ENCODE measurements at regions not wholly inside any gene's neighbourhood (a gene's known extent, or its start where the extent isn't known, plus 50 kb on each side); places are given as distances from the start of the nearest gene placed in this dataset.

DNA sequence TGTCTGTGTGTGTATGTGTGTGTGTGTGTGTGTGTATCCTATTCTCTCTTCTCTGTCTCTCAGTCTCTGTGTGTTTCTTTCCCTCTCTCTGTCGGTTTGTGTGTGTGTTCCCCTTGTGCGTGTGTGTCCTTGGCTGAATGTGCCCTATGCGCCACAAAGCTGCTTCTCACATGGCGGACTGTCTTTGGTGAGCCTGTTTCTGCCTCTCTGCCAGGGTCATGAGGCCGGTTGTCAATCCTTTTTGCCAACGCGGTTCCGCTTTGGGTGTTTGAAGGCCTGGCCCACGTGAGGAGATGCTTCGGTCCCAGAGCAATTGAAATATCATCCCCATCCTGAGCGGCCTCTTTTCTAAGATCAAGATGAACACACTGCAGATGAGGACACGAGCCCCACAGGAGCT, 476.0 kb downstream of the SPATA31A7 start:
- peaks cover 2% of the 10 kb centered on the region for H3K36me3 Mint-ChIP-seq (ENCODE audit: low read depth)
- H3K4me3 Mint-ChIP-seq, result no peak overlapping the region
- H3K36me3 ChIP-seq (ENCODE audit: control insufficient read depth, insufficient read depth, low read length), result no peaks in the 10 kb centered on the region
- no peak for DNase-seq
- H3K9me3 Mint-ChIP-seq, result peaks cover 63% of the 10 kb centered on the region
- 84 to 88% methylated on average over 12 of the region's 12 CpGs for WGBS, 2 experiments (ENCODE audit: insufficient coverage in 1 of 2, insufficient read length in 1 of 2)
- no peak overlapping the region for H3K4me3 ChIP-seq (ENCODE audit: low read length)
- H3K4me1 Mint-ChIP-seq, result no peaks in the 10 kb centered on the region
- H3K9ac ChIP-seq (ENCODE audit: extremely low read depth, low read length, poor library complexity, severe bottlenecking), result no peak overlapping the region
- H3K4me1 ChIP-seq (ENCODE audit: control insufficient read depth, insufficient read depth, low read length), result no peaks in the 10 kb centered on the region
- TF ChIP-seq, protein P1, sequence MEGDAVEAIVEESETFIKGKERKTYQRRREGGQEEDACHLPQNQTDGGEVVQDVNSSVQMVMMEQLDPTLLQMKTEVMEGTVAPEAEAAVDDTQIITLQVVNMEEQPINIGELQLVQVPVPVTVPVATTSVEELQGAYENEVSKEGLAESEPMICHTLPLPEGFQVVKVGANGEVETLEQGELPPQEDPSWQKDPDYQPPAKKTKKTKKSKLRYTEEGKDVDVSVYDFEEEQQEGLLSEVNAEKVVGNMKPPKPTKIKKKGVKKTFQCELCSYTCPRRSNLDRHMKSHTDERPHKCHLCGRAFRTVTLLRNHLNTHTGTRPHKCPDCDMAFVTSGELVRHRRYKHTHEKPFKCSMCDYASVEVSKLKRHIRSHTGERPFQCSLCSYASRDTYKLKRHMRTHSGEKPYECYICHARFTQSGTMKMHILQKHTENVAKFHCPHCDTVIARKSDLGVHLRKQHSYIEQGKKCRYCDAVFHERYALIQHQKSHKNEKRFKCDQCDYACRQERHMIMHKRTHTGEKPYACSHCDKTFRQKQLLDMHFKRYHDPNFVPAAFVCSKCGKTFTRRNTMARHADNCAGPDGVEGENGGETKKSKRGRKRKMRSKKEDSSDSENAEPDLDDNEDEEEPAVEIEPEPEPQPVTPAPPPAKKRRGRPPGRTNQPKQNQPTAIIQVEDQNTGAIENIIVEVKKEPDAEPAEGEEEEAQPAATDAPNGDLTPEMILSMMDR (conservative IDR thresholded peaks at IDR 0.05), result no peak
- peaks cover 13% of the 10 kb centered on the region for H3K9me3 ChIP-seq (ENCODE audit: control insufficient read depth, low read length)
- H3K27me3 ChIP-seq (ENCODE audit: control insufficient read depth, insufficient read depth, low read length, poor library complexity, severe bottlenecking), result no peaks in the 10 kb centered on the region
- H3K27ac ChIP-seq (ENCODE audit: low read depth, low read length), result no peak overlapping the region
- no peak overlapping the region for H3K27ac Mint-ChIP-seq
- no peaks in the 10 kb centered on the region for H3K27me3 Mint-ChIP-seq (ENCODE audit: insufficient read depth)

DNA sequence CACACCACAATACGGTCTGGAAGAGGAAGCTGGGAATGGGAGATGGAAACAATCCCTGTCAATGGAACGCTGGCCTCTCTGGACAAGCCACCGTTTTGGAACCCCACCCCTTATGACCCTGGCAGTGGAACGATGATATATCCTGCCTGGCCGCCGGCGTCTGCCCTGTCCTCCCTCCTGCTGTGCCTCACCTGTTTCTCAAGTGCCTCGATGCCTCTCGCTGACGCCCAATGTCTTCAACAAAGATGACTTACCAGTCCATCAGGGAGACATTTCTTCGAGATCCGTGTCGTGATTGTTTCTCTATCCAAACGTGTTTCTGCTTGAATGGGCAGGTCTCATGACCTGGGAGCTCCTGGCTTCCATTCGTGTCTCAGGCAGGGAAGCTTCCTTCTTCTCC, 476.5 kb downstream of the SPATA31A7 start:
- TF ChIP-seq, protein P1 (conservative IDR thresholded peaks at IDR 0.05), result no peak
- H3K4me1 ChIP-seq (ENCODE audit: control insufficient read depth, insufficient read depth, low read length), result no peaks in the 10 kb centered on the region
- no peak overlapping the region for H3K4me3 Mint-ChIP-seq
- H3K27ac Mint-ChIP-seq, result no peak overlapping the region
- no peak overlapping the region for H3K9ac ChIP-seq (ENCODE audit: extremely low read depth, low read length, poor library complexity, severe bottlenecking)
- WGBS, 2 experiments (ENCODE audit: insufficient coverage in 1 of 2, insufficient read length in 1 of 2), result 78 to 85% methylated on average over 14 to 15 of the region's 15 CpGs
- no peaks in the 10 kb centered on the region for H3K4me1 Mint-ChIP-seq
- H3K36me3 Mint-ChIP-seq (ENCODE audit: low read depth), result peaks cover 2% of the 10 kb centered on the region
- H3K27me3 ChIP-seq (ENCODE audit: control insufficient read depth, insufficient read depth, low read length, poor library complexity, severe bottlenecking), result no peaks in the 10 kb centered on the region
- no peak for DNase-seq
- H3K27ac ChIP-seq (ENCODE audit: low read depth, low read length), result no peak overlapping the region
- peaks cover 68% of the 10 kb centered on the region for H3K9me3 Mint-ChIP-seq
- no peaks in the 10 kb centered on the region for H3K36me3 ChIP-seq (ENCODE audit: control insufficient read depth, insufficient read depth, low read length)
- no peak overlapping the region for H3K4me3 ChIP-seq (ENCODE audit: low read length)
- peaks cover 18% of the 10 kb centered on the region for H3K9me3 ChIP-seq (ENCODE audit: control insufficient read depth, low read length)
- H3K27me3 Mint-ChIP-seq (ENCODE audit: insufficient read depth), result no peaks in the 10 kb centered on the region

DNA sequence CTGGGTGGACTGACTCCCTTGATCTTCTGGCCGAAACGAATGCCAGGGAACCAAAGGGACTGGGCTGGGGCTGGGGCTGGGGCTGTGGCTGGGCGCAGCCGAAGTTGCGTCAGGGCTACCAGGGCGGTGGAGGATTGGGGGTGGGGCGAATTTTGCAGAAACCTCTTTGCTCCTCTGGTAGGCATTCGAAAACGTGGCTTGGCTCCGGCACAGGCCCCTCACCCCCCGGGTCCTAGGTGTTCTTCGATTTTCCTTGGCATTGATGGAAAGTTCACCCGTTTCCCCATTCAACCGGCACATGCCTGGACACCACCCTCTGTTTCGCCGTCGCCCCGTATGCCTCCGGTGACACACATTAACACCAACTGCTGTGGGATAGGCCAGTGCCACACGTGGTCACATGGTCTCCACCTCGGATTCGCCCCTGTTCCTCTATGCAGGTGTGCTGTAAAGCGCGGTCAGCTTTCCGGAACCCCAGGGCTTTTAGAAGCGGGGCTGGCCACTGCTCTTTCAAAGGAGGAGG, 477.1 kb downstream of the SPATA31A7 start:
- Histone ChIP-seq H3K4me1 (ENCODE audit: control insufficient read depth, insufficient read depth, low read length) (no peaks in the 10 kb centered on the region), H3K9ac (ENCODE audit: extremely low read depth, low read length, poor library complexity, severe bottlenecking) (no peak overlapping the region), H3K4me3 (ENCODE audit: low read length) (no peak overlapping the region), H3K27me3 (ENCODE audit: control insufficient read depth, insufficient read depth, low read length, poor library complexity, severe bottlenecking) (no peaks in the 10 kb centered on the region), H3K27ac (ENCODE audit: low read depth, low read length) (no peak overlapping the region), H3K9me3 (ENCODE audit: control insufficient read depth, low read length) (peaks cover 18% of the 10 kb centered on the region), H3K36me3 (ENCODE audit: control insufficient read depth, insufficient read depth, low read length) (no peaks in the 10 kb centered on the region)
- Mint-ChIP-seq H3K27ac (no peak overlapping the region), H3K36me3 (ENCODE audit: low read depth) (peaks cover 2% of the 10 kb centered on the region), H3K4me3 (no peak overlapping the region), H3K4me1 (no peaks in the 10 kb centered on the region), H3K27me3 (ENCODE audit: insufficient read depth) (no peaks in the 10 kb centered on the region), H3K9me3 (peaks cover 73% of the 10 kb centered on the region)
- DNase-seq, result no peak
- TF ChIP-seq, protein P1 (conservative IDR thresholded peaks at IDR 0.05), result no peak
- 83 to 87% methylated on average over 18 to 26 of the region's 26 CpGs for WGBS, 2 experiments (ENCODE audit: insufficient coverage in 1 of 2, insufficient read length in 1 of 2)
